ENCODE measurements at regions not wholly inside any gene's neighbourhood (a gene's known extent, or its start where the extent isn't known, plus 50 kb on each side); places are given as distances from the start of the nearest gene placed in this dataset.

- no peak for DNase-seq (ENCODE audit: extremely low spot score)
- POLR2A ChIA-PET = no interaction called here
- CTCF ChIA-PET = no interaction called here
- no peak for TF ChIP-seq PKNOX1 (IDR thresholded peaks at IDR 0.05)
- TF ChIP-seq BHLHE40 (IDR thresholded peaks at IDR 0.05; ENCODE audit: borderline replicate concordance) = no peak
- TF ChIP-seq ARNT (IDR thresholded peaks at IDR 0.05) = no peak
- TF ChIP-seq FOXK2 (IDR thresholded peaks at IDR 0.05) = no peak
- TF ChIP-seq ELF4 (IDR thresholded peaks at IDR 0.05) = no peak
- no peak for TF ChIP-seq FOXA1 (IDR thresholded peaks at IDR 0.05)
- no peak for TF ChIP-seq L3MBTL2 (conservative IDR thresholded peaks at IDR 0.05)
- TF ChIP-seq TARDBP (IDR thresholded peaks at IDR 0.05) = no peak
- no peak for TF ChIP-seq NFRKB (IDR thresholded peaks at IDR 0.05)
- no peak for TF ChIP-seq SP1 (IDR thresholded peaks at IDR 0.05)
- TF ChIP-seq SUZ12 (IDR thresholded peaks at IDR 0.05) = no peak
- TF ChIP-seq ZNF384 (IDR thresholded peaks at IDR 0.05) = no peak
- TF ChIP-seq CTBP1 (IDR thresholded peaks at IDR 0.05; ENCODE audit: borderline replicate concordance) = no peak
- no peak for TF ChIP-seq LEF1 (IDR thresholded peaks at IDR 0.05; ENCODE audit: borderline replicate concordance)
- TF ChIP-seq FOXM1 (IDR thresholded peaks at IDR 0.05; ENCODE audit: borderline replicate concordance) = no peak
These were observed 56.4 kb upstream of the MBNL2 start for GRCh38 chr13:97165502-97166425.

- ChIA-PET POLR2A (no interaction called here), CTCF (no interaction called here)
- TF ChIP-seq ZNF384 (IDR thresholded peaks at IDR 0.05) = no peak
- DNase-seq (ENCODE audit: extremely low spot score) = no peak
These were observed 51.0 kb upstream of the MBNL2 start for GRCh38 chr13:97171136-97171535.
